NCI-H146 (cell line): ENCODE measurements at regions not wholly inside any gene's neighbourhood (a gene's known extent, or its start where the extent isn't known, plus 50 kb on each side); places are given as distances from the start of the nearest gene placed in this dataset.
"Not testable (repeated sequence)": the region's sequence is repeated elsewhere in the genome, so short reads cannot be mapped to it uniquely, and the experiment has no call there.

ENCODE experiments used
- DNase-seq: peaks from one replicate; lab custom pipeline; 2025; lab: John Stamatoyannopoulos, UW

DNA sequence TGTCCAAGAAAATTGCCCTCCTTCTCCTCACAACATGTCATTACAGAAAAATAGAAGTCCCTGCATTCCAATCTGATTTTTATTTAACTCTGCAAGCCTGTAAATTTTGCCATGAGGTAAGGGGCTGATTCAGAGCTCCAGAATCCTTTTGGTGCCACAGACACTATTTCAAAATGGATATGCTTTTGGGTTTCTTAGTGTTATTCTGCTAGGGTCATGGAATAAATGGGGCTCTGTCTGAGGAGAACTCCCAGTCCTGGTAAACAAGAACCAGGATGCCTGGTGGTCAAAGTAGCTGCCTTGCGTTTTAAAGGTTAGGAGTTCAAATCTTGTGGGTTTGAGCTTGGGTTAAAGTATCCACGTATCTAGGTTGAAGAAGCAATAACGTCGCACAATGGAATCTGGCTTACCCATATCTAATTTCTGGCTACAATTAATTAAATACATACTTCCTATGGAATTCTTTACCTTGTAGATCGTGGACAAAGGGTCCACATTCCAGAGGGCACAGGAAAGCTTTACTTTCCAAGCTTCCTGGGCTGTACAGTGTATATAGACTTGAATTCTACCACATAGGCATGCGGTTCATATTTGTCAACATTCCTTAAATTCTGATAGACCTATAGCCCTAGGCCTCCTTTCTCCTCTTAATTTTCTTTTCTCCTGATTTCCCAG lies 98.0 kb upstream of the CDC42BPA start:
- no peak for DNase-seq

DNA sequence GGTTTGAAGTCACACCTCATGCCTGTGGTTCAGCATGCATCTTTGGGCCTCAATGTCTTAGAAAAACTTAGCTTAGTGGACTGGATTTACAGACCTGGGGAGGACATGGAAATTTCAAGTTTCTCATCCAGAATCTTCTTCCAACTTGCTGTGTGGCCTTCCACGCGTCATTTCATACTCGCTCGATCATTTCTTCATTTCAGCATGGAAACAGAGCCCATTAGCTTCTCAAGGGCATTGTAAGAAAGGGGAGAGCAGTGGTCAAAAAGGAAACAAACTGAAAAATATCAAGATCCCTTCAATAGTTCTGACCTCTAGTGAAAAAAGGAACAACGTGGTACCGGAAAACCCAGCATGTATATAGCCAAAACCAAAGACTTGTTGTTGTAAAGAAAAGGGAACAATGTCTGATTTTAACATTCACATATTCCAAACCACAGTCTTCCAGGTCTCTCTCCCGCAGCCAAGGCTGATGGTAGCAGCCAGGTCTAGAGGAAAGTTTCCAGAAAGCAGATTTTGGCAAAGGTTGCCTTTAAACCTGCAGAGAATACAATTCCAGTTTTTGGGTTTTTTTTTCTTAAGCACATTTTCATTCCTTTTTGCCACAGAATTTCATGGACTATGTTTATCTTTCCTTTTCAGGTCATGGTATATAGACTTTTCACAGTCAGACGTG lies 97.0 kb upstream of the CDC42BPA start:
- no peak for DNase-seq

DNA sequence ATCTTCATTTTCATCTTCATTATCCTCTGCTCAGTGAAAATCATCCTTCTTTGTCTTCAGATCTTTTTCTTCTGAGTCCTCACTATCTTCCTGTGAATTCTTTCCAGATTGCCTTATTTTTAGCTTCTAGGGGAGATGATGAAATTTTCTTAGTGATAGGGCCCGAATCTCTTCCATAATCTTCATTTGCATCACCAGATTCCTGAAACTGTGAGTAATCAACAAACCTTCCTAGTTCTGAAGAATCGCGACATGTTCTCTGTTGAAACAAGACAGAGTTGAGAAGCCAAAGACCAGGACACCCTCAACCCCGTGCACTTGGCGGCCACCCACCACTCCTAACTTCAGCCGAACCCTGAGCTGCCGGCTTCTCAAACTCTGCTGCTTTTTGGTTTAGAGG lies 92.8 kb upstream of the CDC42BPA start:
- DNase-seq: no peak

- not testable (repeated sequence) for DNase-seq
Measured at GRCh38 chr1:227406332-227406731, 88.0 kb upstream of the CDC42BPA start.

GRCh38 chr1:227403535-227403934 lies 85.2 kb upstream of the CDC42BPA start:
- DNase-seq: no peak

DNA sequence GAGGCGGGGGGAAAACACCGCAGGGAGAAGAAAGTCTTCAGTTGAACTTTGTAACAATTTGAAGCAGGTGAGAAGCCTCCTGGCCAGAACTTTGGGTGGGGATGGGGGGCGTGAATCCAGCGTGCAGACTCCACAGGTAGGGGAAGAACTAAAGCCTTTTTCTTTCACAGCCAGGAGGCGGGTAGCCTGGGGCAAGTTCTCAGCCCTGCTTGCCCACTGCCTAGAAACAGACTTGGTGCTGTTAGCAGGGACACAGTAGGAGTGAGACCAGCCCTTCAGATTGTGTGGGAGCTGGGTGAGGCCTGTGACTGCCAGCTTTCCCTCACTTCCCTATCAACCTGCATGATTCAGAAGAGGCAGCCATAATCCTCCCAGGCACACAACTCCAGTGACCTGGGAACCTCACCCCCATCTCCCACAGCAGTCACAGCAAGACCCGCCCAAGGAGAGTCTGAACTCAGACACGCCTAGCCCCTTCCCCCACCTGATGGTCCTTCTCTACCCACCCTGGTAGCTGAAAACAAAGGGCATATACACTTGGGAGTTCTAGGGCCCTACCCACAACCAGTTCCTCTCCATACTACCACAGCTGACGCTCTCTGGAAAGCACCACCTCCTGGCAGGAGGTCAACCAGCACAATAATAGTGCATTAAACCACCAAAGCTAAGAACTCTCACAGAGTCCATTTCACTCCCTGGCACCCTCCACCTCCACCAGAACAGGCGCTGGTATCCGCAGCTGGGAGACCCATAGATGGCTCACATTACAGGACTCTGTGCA lies 83.5 kb upstream of the CDC42BPA start:
- DNase-seq: no peak

- DNase-seq: no peak
Measured at GRCh38 chr1:227399152-227399730, 80.9 kb upstream of the CDC42BPA start.

DNA sequence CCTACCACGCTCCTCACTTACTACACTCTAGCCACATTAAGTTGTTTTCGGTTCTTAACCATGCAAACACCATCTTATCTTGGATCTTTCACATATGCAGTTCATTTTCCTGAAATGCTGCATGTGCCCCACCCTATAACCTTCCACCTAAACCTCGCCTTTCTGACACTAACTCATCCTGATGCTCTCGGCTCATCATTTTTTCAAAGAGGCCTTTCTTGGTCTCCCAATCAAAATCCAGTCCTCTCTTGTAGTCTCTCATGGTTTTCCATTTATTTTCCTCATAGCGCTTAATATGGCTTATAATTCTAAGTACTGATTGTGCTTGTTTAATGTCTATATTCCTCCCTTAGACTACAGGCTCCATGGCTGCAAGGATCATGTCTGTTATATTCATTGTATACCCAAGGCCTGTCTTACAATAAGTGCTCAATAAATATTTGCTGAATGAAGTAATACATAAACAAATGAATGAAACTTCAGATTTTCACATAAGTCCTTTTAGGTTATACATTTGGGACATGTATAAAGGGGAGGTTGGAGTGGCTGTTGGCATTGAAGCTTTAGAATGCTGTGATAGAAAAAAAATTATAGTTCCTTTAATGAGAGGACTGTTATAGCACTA lies 79.2 kb upstream of the CDC42BPA start:
- no peak for DNase-seq

DNA sequence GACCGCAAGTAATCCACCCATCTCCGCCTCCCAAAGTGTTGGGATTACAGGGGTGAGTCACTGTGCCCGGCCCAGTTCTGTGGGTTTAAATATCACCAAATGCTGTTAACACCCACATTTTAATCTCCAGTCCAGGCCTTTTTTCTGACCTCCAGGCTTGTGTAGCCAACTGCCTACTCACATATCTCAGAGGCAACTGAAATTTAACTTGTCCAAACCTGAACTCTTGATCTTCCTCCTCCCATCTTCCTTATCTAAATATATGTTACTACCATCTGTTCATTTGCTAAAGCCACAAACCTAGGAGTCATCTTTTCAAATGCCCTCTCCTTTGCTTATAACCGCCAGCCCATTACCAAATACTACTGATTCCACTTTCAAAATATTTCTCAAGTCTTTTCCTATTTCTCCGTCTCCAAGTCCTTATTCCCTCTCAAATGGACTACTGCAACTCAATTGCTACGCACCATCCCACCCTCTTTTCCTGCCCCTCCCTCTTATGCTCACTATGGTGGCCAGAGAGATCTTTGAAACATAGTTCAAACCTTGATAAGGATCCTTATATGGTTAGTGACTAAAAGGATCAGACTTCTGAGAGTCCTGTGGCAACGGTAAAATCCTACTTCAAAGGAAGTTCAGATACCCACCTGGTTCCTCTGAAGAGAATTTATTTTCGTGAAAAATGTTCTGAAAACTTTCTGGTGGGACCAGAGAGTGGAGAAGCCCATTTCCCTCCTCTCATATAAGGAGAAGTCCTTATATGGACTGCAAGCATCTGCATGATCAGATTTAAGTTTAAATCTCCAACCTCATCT lies 78.5 kb upstream of the CDC42BPA start:
- no peak for DNase-seq

- DNase-seq: no peak
Measured at GRCh38 chr1:227395426-227396028, 77.2 kb upstream of the CDC42BPA start.

DNA sequence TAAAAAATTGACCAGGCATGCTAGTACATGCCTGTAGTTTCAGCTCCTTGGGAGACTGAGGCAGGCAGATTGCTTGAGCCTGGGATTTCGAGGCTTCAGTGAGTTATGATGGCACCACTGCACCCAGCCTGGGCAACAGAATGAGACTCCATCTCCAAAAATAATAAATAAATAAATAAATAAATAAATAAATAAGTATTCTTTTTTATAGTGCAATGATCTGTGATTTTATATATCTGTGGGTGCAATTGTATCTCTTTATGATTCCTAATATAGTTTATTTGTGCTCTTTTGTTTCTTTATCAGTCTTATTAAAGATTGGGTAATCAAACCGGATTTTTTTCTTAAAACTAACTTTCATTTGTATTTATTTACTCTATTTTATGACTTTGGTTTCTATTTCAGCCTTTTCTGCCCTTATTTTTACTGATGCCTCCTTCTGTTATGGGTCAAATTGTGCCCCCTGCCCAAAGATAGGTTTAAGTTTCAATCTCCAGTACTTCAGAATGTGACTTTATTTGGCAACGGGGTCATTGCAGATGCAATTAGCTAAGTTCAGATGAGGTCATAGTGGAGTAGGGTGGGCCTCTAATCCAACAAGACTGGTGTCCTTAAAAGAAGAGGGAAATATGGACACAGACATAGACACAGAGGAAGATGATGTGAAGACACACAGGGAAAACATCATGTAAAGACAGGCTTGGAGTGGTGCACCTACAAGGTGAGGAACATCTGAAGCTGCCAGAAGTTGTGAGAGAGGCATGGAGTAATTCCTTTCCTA lies 74.9 kb upstream of the CDC42BPA start:
- DNase-seq: no peak

- no peak for DNase-seq
Measured at GRCh38 chr1:227391879-227392278, 73.6 kb upstream of the CDC42BPA start.

- DNase-seq: no peak
Measured at GRCh38 chr1:227391211-227391610, 72.9 kb upstream of the CDC42BPA start.

DNA sequence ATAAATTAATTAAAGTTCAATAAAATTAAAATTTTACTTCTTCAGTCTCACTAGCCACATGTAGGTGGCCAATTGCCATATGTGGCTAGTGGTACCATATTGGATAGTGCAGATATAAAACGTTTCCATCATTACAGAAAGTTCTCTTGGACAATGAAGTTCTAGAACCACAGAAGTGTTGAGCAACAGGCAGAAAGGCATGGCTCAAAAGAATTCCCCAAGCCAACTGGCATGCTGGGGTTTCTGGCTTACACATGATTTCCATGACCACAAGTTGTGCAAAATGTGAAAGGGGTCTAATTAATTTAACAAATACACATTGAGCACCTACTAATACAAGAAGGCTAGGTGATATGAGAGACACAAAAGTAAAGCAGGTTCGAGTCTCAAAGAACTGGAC lies 72.2 kb upstream of the CDC42BPA start:
- DNase-seq: no peak

DNA sequence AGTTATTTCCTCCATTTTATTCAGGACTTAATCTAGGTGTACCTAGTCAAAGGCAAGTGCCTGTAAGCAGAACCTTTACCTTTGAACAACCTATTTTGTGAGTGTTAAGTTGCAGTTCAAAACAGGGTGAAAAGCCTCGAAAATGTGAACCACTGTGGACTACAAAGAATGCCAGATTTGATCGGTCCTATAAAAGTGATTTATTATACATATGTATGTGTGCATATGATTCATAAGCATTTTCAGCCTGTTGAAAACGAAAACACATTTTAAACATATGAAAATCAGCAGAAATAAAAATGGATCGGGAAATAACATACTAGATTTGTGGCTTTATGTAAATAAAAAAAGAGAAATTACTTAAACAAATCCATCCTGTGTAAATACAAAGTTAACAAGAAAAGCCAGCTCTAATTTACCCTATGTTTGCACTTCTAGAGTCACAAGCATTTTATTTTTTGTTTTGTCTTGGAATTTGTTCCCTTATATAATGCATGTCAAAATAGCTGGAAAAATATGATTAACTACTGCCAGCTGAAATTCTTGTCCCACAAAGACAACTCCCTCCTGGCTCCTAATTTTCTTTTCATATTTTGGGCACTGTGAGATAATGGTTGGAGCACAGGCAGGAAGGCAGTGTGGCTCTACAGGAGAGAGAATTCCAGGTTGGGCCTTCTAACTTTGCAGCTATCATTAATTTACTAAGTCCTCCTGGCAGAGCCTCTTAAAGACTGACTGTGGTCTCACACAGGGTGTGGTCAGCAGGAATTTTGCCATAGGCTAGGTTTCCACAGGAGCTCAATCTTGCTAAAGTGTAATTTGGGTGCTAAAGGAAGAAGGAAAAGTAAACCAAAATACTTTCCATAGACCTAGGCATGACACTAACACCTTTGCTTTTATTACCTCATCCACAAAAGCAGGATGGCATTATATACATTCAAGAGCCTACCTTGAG lies 70.2 kb upstream of the CDC42BPA start:
- DNase-seq: no peak

- no peak for DNase-seq
Measured at GRCh38 chr1:227379555-227379892, 61.2 kb upstream of the CDC42BPA start.

- DNase-seq: no peak
Measured at GRCh38 chr1:227378871-227379554, 60.7 kb upstream of the CDC42BPA start.

DNA sequence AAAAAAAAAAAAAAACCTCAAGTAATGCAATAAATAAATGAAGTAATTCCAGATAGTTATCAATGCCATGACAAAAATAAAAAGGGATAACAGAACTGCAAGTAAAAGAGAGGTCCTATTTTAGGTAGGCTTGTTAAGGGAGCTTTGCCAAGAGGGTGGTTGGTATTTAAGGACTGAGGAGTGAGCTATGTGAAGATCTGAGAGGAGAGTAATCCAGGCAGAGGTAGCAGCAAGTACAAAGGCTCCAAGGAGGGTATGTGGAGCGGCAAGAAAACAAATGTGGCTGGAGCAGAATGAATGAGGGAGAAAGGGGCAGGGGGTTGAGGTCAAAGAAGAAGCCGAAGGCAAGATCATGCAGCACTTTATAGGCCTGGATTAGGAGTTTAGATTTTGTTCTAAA lies 59.9 kb upstream of the CDC42BPA start:
- DNase-seq: no peak

GRCh38 chr1:227374846-227375245 lies 56.6 kb upstream of the CDC42BPA start:
- DNase-seq: no peak
